ENCODE measurements at regions not wholly inside any gene's neighbourhood (a gene's known extent, or its start where the extent isn't known, plus 50 kb on each side); places are given as distances from the start of the nearest gene placed in this dataset.

- intact Hi-C loops (cut with micrococcal nuclease; ENCODE audit: unreplicated experiment) (no loop called here), in situ Hi-C loops (cut with HindIII; ENCODE audit: extremely low pct_ligation_motif_present, low pct_unique_long_range_greater_than_20kb) (no loop called here)
- Histone ChIP-seq H4K20me1 (ENCODE audit: insufficient read depth, low read length) (no peaks in the 10 kb centered on the region), H3K4me3 (replicated peaks in 1 of 3; ENCODE audit: insufficient read depth in 1 of 3, low read depth in 2 of 3, low read length in 3 of 3) (no peak overlapping the region), H3K4me2 (ENCODE audit: low read depth, low read length) (no peak overlapping the region), H3K27me3 (ENCODE audit: control insufficient read depth in 1 of 2, insufficient read depth in 2 of 2, low read length in 2 of 2) (no peaks in the 10 kb centered on the region), H3K27ac (ENCODE audit: extremely low read length, insufficient read depth, low read length) (no peak overlapping the region), H3K36me3 (replicated peaks in 1 of 2; ENCODE audit: control insufficient read depth in 1 of 2, insufficient read depth in 2 of 2, low read length in 2 of 2) (no peaks in the 10 kb centered on the region), H3K9me3 (ENCODE audit: low read length) (no peaks in the 10 kb centered on the region), H2AFZ (ENCODE audit: low read length) (no peak overlapping the region), H3K9ac (ENCODE audit: insufficient read depth, low read depth, low read length) (no peak overlapping the region), H3K79me2 (ENCODE audit: insufficient read depth, low read length) (no peaks in the 10 kb centered on the region), H3K4me1 (ENCODE audit: insufficient read depth, low read length) (no peaks in the 10 kb centered on the region)
- ChIA-PET POLR2A (no interaction called here), CTCF (ENCODE audit: low intra/inter-chr PET ratio, low total read pairs) (no interaction called here)
- BruUV-seq (replicated peaks): no TSS peak
- TF ChIP-seq ZNF776 (CRISPR knock-in tag; IDR thresholded peaks at IDR 0.05) (no peak), ZNF614 (CRISPR knock-in tag; IDR thresholded peaks at IDR 0.05; ENCODE audit: borderline replicate concordance) (no peak), ZNF264 (CRISPR knock-in tag; IDR thresholded peaks at IDR 0.05) (no peak), ZNF556 (CRISPR knock-in tag; IDR thresholded peaks at IDR 0.05; ENCODE audit: borderline replicate concordance) (no peak), ZNF549 (CRISPR knock-in tag; IDR thresholded peaks at IDR 0.05) (no peak), ZFP36L2 (CRISPR knock-in tag; IDR thresholded peaks at IDR 0.05) (no peak), SMAD3 (CRISPR knock-in tag; IDR thresholded peaks at IDR 0.05) (no peak), ZNF737 (CRISPR knock-in tag; IDR thresholded peaks at IDR 0.05; ENCODE audit: borderline replicate concordance) (no peak), ZNF782 (CRISPR knock-in tag; IDR thresholded peaks at IDR 0.05; ENCODE audit: borderline replicate concordance) (no peak), ZNF660 (CRISPR knock-in tag; IDR thresholded peaks at IDR 0.05; ENCODE audit: borderline replicate concordance, low read depth) (no peak), HIVEP1 (CRISPR knock-in tag; IDR thresholded peaks at IDR 0.05) (no peak), SRF (IDR thresholded peaks at IDR 0.05; ENCODE audit: low read depth, low read length) (no peak), ZNF772 (CRISPR knock-in tag; IDR thresholded peaks at IDR 0.05) (no peak), IRX3 (CRISPR knock-in tag; IDR thresholded peaks at IDR 0.05; ENCODE audit: borderline replicate concordance, low read depth) (no peak)
- TF ChIP-seq, protein P1, sequence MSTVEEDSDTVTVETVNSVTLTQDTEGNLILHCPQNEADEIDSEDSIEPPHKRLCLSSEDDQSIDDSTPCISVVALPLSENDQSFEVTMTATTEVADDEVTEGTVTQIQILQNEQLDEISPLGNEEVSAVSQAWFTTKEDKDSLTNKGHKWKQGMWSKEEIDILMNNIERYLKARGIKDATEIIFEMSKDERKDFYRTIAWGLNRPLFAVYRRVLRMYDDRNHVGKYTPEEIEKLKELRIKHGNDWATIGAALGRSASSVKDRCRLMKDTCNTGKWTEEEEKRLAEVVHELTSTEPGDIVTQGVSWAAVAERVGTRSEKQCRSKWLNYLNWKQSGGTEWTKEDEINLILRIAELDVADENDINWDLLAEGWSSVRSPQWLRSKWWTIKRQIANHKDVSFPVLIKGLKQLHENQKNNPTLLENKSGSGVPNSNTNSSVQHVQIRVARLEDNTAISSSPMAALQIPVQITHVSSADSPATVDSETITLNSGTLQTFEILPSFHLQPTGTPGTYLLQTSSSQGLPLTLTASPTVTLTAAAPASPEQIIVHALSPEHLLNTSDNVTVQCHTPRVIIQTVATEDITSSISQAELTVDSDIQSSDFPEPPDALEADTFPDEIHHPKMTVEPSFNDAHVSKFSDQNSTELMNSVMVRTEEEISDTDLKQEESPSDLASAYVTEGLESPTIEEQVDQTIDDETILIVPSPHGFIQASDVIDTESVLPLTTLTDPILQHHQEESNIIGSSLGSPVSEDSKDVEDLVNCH (CRISPR knock-in tag; IDR thresholded peaks at IDR 0.05): no peak
- DNase-seq (ENCODE audit: low spot score): no peak
- FAIRE-seq: no peak
- ATAC-seq: no peak
These were observed 447.9 kb downstream of the TDRD15 start for GRCh38 chr2:21571686-21572085.

Measured in HepG2 (cell line).